CD14-positive monocyte (primary cell): ENCODE measurements at regions not wholly inside any gene's neighbourhood (a gene's known extent, or its start where the extent isn't known, plus 50 kb on each side); places are given as distances from the start of the nearest gene placed in this dataset.

ENCODE experiments used
- DNase-seq, 3 donors: peaks; one replicate each; pipeline ENCODE4 v3.0.0-alpha.2; 2011 to 2022
- H2AFZ ChIP-seq: 2 replicates; pipeline ENCODE4 v1.6.0; 2012; ENCODE audit warnings: mild to moderate bottlenecking, low read depth, low read length, inconsistent platforms; ENCODE audit not compliant: insufficient read depth, poor library complexity, severe bottlenecking
- H3K27ac ChIP-seq, 2 donors: 1 replicate in 1 of 2; 2 replicates in 1 of 2; pipeline ENCODE4 v1.5.1; 2012 to 2013; ENCODE audit warnings: low read length in 2 of 2, control low read depth in 1 of 2, inconsistent platforms in 1 of 2, low read depth in 1 of 2, mild to moderate bottlenecking in 1 of 2
- H3K27me3 ChIP-seq, 2 donors: one replicate each; pipeline versions ENCODE4 v1.6.0 to v1.6.1; 2011 to 2013; ENCODE audit warnings: low read length in 2 of 2; ENCODE audit not compliant: control insufficient read depth in 2 of 2, insufficient read depth in 2 of 2
- H3K36me3 ChIP-seq, 2 donors: replicated peaks in 1 of 2; 1 replicate in 1 of 2; 2 replicates in 1 of 2; pipeline versions ENCODE4 v1.5.1 to v1.6.1; 2012 to 2013; ENCODE audit warnings: low read length in 2 of 2, control low read depth in 1 of 2, inconsistent platforms in 1 of 2, mild to moderate bottlenecking in 1 of 2; ENCODE audit not compliant: insufficient read depth in 2 of 2, control insufficient read depth in 1 of 2
- H3K4me1 ChIP-seq, 2 donors: 1 replicate in 1 of 2; 2 replicates in 1 of 2; pipeline versions ENCODE4 v1.5.1 to v1.6.1; 2012 to 2013; ENCODE audit warnings: low read length in 2 of 2, control low read depth in 1 of 2, inconsistent platforms in 1 of 2, mild to moderate bottlenecking in 1 of 2, moderate library complexity in 1 of 2; ENCODE audit not compliant: insufficient read depth in 2 of 2, control insufficient read depth in 1 of 2
- H3K4me2 ChIP-seq: replicated peaks from 2 replicates; pipeline ENCODE3; 2012; ENCODE audit warnings: low read length, moderate library complexity, mild to moderate bottlenecking; ENCODE audit not compliant: poor library complexity, severe bottlenecking; ENCODE audit errors: extremely low read depth
- H3K4me3 ChIP-seq, 3 experiments: fragments of 200-600 bp in 1 of 3; sonication (generic) in 1 of 3; replicated peaks in 1 of 3; 1 replicate in 2 of 3; 2 replicates in 1 of 3; pipeline ENCODE4 v1.5.1; 2011 to 2013; ENCODE audit warnings: low read length in 3 of 3, mild to moderate bottlenecking in 3 of 3, control low read depth in 2 of 3, low read depth in 2 of 3, inconsistent platforms in 1 of 3, moderate library complexity in 1 of 3
- H3K79me2 ChIP-seq: 2 replicates; pipeline ENCODE4 v1.6.0; 2012; ENCODE audit warnings: mild to moderate bottlenecking, control low read depth, inconsistent platforms, low read length, moderate library complexity; ENCODE audit not compliant: insufficient read depth
- H3K9ac ChIP-seq: 2 replicates; pipeline ENCODE4 v1.6.0; 2017; ENCODE audit warnings: low read length, mild to moderate bottlenecking; ENCODE audit not compliant: insufficient read depth, poor library complexity, severe bottlenecking
- H3K9me3 ChIP-seq, 2 donors: replicated peaks in 1 of 2; 1 replicate in 1 of 2; 2 replicates in 1 of 2; pipeline versions ENCODE4 v1.5.1 to v1.6.1; 2012 to 2013; ENCODE audit warnings: low read length in 2 of 2, control low read depth in 1 of 2; ENCODE audit not compliant: control insufficient read depth in 1 of 2, insufficient read depth in 1 of 2
- H4K20me1 ChIP-seq: 2 replicates; pipeline ENCODE4 v1.6.0; 2012; ENCODE audit warnings: mild to moderate bottlenecking, low read length, control low read depth, moderate library complexity; ENCODE audit not compliant: insufficient read depth
- H3K27ac Mint-ChIP-seq, 7 donors: one replicate each; pipeline ENCODE4 v1.8.0; 2020; ENCODE audit warnings: mild to moderate bottlenecking in 7 of 7, mixed read lengths in 7 of 7, moderate library complexity in 6 of 7, inconsistent platforms in 2 of 7
- H3K27me3 Mint-ChIP-seq, 3 donors: one replicate each; pipeline ENCODE4 v1.8.0; 2021 to 2022; ENCODE audit warnings: low read depth in 3 of 3, mild to moderate bottlenecking in 3 of 3, mixed read lengths in 3 of 3, moderate library complexity in 3 of 3, inconsistent platforms in 1 of 3
- H3K36me3 Mint-ChIP-seq, 2 donors: one replicate each; pipeline ENCODE4 v1.8.0; 2020; ENCODE audit warnings: mixed read lengths in 2 of 2, inconsistent platforms in 1 of 2, mild to moderate bottlenecking in 1 of 2
- H3K4me1 Mint-ChIP-seq: one replicate; pipeline ENCODE4 v1.8.0; 2020; ENCODE audit warnings: mild to moderate bottlenecking, mixed read lengths
- H3K4me3 Mint-ChIP-seq, 2 donors: one replicate each; pipeline ENCODE4 v1.8.0; 2020; ENCODE audit warnings: mild to moderate bottlenecking in 2 of 2, mixed read lengths in 2 of 2, moderate library complexity in 1 of 2
- H3K9me3 Mint-ChIP-seq, 7 donors: one replicate each; pipeline ENCODE4 v1.8.0; 2020 to 2022; ENCODE audit warnings: mixed read lengths in 7 of 7, mild to moderate bottlenecking in 6 of 7, moderate library complexity in 6 of 7, inconsistent platforms in 2 of 7
- WGBS: methylation state at CpG from one replicate; pipeline ENCODE4 v1.1.5; 2013; ENCODE audit warnings: missing lambda C conversion rate; ENCODE audit not compliant: insufficient coverage; 5-methylcytosine and 5-hydroxymethylcytosine counted together
- intact Hi-C, 2 donors: fragments of 100-400 bp; cut with micrococcal nuclease; formaldehyde crosslinking; loops; one replicate each; pipeline versions ENCODE4 v1.15.0 to v1.15.1; 2023
- TF ChIP-seq, protein P1 (sequence below): fragments of 200-600 bp; IDR thresholded peaks from one replicate; pipeline ENCODE4 v1.8.0; 2022; ENCODE audit warnings: antibody characterized with exemption, mild to moderate bottlenecking

DNA sequence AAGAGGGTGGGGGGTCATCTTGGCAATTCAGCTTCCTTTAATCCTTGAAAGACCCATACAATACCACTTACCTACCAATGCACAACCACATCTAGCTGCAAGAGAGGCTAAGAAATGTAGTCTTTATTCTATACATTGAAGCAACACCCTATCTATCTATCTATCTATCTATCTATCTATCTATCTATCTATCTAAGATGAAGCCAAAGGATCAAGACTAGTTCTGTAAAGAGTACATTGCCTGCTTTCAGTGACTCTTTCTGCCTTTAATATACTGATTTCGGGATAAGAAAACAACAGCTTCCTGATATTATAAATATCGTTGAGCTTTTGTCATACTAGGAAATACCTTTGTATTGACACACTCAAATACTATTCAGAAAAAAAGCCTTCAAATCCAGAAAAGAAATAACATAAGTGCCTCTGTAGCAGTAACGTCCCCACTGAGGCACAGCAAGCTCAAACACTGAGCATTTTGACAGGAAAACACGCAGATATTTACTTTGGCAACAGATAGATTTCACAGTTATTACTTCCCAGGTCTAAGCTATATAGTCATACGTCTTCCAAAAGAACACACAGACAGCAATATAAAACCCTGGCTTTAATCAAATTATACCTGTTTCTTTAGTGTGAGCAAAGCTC, 139.4 kb upstream of the SERTAD2 start:
- Histone ChIP-seq H3K4me1 (peaks cover 0 to under 1% of the 10 kb centered on the region in 2 donors), H3K4me2 (no peak overlapping the region), H3K9ac (no peak overlapping the region), H3K79me2 (no peaks in the 10 kb centered on the region), H3K4me3 (no peak overlapping the region), H2AFZ (no peak overlapping the region), H3K36me3 (no peaks in the 10 kb centered on the region), H3K9me3 (no peaks in the 10 kb centered on the region), H4K20me1 (no peaks in the 10 kb centered on the region), H3K27me3 (no peaks in the 10 kb centered on the region), H3K27ac (no peak overlapping the region)
- Mint-ChIP-seq H3K27me3 (no peaks in the 10 kb centered on the region), H3K9me3 (no peaks in the 10 kb centered on the region), H3K4me3 (no peak overlapping the region), H3K36me3 (no peaks in the 10 kb centered on the region), H3K4me1 (peaks cover under 1% of the 10 kb centered on the region), H3K27ac (no peak overlapping the region)
- 97% methylated on average over 3 of the region's 5 CpGs for WGBS
- intact Hi-C loops, result no loop called here
- TF ChIP-seq, protein P1, sequence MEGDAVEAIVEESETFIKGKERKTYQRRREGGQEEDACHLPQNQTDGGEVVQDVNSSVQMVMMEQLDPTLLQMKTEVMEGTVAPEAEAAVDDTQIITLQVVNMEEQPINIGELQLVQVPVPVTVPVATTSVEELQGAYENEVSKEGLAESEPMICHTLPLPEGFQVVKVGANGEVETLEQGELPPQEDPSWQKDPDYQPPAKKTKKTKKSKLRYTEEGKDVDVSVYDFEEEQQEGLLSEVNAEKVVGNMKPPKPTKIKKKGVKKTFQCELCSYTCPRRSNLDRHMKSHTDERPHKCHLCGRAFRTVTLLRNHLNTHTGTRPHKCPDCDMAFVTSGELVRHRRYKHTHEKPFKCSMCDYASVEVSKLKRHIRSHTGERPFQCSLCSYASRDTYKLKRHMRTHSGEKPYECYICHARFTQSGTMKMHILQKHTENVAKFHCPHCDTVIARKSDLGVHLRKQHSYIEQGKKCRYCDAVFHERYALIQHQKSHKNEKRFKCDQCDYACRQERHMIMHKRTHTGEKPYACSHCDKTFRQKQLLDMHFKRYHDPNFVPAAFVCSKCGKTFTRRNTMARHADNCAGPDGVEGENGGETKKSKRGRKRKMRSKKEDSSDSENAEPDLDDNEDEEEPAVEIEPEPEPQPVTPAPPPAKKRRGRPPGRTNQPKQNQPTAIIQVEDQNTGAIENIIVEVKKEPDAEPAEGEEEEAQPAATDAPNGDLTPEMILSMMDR, result no peak
- DNase-seq, result no peak

DNA sequence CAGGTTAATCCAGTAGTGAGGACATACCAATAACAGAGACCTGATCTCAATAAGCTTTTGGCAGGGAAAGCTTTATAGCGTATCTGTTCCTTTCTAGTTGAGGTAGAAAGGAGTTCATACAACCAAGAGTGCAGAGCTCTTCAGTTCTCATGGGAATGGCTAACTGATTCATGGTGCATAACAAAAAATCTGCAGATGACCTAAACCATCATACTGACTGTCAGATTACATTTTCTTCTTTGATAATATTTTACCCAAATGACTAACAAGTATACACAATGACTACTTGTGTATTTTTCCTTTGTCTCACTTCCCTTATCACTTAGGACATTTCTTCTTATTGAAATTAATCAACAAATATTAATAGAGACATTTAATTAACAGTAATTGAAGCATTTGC, 140.0 kb upstream of the SERTAD2 start:
- Histone ChIP-seq H3K27me3 (no peaks in the 10 kb centered on the region), H3K4me2 (no peak overlapping the region), H3K79me2 (no peaks in the 10 kb centered on the region), H3K9ac (no peak overlapping the region), H3K36me3 (no peaks in the 10 kb centered on the region), H3K4me1 (no peaks in the 10 kb centered on the region), H3K27ac (no peak overlapping the region), H3K4me3 (no peak overlapping the region), H4K20me1 (no peaks in the 10 kb centered on the region), H3K9me3 (no peaks in the 10 kb centered on the region), H2AFZ (no peak overlapping the region)
- Mint-ChIP-seq H3K4me1 (no peaks in the 10 kb centered on the region), H3K4me3 (no peak overlapping the region), H3K9me3 (no peaks in the 10 kb centered on the region), H3K27ac (no peak overlapping the region), H3K27me3 (no peaks in the 10 kb centered on the region), H3K36me3 (no peaks in the 10 kb centered on the region)
- TF ChIP-seq, protein P1, result no peak
- intact Hi-C loops, result no loop called here
- WGBS, result no CpG with 5 or more reads among the region's 1 CpG
- no peak for DNase-seq
